ENCODE measurements at regions not wholly inside any gene's neighbourhood (a gene's known extent, or its start where the extent isn't known, plus 50 kb on each side); places are given as distances from the start of the nearest gene placed in this dataset.
"Not testable (repeated sequence)": the region's sequence is repeated elsewhere in the genome, so short reads cannot be mapped to it uniquely, and the experiment has no call there.

DNA sequence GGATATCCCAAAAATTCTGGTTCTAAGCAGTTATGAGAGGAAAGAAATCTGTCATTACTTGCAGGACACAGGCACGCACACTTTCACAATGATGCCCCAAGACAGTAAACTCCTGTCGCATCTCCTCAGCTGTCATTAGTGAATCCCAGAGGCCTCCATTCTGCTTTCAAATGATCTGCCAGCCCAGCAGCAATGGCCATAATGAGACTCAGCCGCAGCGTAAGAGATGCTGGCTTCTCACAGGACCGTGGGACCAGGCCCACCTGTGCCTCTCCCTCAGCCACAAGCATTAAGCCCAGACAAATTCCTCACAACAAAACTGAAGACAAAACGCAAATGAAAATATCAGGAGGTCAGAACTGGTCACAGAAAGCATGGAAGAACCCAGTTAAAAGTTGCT is 98.0 kb upstream of the VLDLR start:
- DNase-seq = no peak

DNA sequence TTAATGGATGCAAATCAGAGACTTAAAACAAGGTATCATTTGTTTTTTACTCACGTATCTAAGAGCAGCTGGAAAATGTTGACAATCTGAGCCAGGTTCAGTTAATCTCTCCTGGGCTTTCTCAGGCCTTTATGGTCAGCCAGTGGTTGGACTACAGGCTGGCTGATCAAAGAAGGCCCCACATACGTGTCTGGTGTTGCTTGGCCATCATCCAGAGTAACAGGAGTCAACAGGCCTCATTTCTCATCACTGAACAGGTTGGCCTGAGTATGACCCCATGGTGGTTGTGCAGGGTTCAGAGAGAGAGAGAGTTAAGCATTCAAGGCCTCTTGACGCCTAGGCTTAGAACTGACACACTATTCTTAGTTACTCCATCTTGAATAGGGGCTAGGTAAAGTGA is 97.0 kb upstream of the VLDLR start:
- no peak for DNase-seq

DNA sequence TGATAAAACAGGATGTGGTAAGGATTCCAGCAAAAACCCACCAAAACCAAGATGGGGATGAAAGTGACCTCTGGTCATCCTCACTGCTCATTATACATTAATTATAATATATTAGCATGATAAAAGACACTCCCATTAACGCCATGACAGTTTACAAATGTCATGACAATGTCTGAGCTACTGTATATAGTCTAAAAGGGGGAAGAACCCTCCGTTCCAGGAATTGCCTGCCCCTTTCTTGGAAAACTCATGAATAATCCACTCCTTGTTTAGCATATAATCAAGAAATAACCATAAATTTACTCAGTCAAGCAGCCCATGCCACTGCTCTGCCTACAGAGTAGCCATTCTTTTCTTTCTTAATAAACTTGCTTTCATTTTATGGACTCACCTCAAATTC is 96.4 kb upstream of the VLDLR start:
- no peak for DNase-seq

DNA sequence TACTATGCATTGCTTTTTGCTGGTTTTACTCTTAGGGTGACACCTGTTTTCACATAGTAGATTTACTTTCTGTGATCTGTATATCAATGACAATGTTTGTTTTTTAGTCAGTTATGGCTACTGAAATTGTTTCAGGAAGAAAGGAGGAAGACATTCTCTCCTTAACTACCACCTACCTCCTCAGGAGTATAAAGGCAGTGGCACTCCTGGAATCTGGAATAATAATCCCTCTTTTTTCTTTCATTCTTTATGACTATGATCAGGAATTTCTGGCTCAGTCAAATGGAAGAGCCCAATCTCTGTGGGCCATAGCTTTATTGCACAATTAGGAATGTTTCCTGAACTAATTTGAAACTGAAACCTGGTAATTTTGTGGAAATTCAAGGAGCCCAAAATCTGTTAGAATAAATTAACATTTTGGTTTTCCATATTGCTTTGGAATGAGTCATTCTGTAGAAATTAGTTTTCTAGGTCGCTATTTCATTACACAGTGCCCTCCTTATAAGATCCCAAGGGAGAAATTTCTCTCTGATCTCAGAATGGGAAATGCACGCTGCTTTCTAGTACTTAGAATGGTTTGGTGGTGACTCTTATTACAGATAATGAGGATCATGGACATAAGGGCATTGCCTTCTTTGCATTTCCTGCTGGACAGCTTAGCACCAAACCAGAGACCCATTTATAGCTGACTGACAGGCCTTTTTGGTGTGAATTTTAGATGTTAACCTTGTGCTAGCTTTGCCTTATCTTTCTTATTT is 95.3 kb upstream of the VLDLR start:
- no peak for DNase-seq

DNA sequence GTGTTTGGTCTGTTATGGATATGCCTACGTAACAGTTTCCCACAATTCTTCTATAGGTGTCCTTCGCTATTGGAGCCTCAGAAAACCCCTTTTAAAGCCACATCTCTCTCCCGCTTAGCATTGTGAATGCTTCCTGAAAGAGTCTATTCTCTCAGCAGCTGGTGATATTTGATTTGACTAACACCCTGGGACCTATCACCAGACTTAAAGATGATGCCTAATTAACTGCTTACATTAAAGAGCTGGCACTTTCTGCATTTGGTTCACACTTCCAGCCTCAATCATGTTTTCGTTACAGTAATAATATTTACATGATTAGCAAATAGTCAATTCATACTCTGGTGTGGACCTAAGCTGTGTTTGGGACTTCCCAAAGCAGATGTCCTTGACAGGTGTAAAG is 90.1 kb upstream of the VLDLR start:
- DNase-seq = no peak

DNA sequence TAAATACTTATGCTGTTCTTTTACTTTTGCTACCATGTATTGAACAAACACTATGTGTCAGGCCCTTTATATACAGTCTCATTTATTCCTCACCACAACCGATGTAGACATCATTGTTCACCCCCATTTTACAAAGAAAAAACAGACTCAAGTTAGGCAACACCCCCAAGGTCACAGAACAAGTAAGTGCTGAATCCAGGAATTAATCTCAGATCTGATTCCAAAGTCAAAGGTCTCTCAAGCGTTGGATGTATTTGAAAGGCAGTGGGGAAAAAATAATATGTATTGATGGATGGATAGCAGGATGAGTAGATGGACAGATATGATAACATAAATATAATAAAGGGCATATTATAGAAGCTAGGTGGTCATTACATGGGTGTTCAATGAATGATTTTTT is 85.1 kb upstream of the VLDLR start:
- no peak for DNase-seq

DNA sequence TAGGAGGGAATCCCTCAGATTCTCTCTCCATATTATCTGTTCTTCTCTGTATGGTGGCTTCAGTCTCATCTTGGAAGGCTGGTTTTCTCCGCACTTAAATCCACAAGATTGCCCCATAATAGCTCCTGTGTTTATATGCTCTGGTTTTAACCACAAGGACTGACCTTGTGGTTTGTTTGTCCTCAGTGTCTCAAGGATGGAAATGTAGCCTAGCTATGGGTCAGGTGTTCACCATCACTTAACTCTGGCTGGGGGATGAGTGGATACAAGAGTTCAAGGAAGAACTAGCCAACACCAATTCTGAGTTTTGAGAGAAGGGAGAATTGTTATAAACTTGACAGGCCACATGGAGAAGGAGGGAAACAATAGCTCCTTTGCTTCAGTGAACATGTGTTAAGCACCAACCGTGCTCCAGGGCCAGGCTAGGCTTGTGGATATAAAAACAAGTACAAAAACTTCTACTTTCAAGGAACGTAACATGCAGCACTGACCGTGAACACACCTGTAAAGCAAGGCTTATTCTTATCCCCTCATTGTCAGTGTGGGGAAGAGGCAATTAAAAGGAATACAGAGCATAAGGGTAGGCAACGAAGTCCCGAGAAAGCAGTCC is 75.6 kb upstream of the VLDLR start:
- no peak for DNase-seq

DNA sequence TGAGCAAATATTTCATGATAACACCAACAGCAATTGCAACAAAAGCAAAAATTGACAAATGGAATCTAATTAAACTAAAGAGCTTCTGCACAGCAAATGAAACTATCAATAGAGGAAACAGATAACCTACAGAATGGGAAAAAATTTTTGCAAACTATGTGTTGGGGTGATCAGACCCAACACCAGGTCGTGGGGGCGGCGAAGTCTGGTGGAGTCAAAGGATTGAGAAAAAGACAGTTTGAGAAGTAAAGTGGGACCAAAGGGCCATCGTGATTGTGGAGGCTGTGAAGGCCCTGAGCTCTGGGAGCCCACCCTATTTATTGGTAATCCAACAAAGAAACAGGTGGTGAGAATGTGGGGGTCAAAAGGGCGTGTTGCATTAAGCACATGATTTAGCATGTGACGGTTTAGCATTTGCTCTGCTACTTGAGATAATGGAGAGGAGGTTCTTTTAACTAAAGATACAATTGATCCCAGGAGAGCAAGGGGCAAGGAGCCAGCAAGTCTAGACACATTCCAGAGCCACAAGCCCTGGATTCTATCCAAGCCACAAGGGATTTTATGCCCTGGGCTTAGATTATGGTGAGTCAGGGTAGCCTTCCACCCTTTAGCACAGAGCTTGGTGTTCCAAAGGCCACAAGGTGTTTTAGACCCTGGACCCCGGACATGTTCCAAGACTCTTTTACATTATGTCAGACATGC is 65.5 kb upstream of the VLDLR start:
- DNase-seq = not testable (repeated sequence)

DNA sequence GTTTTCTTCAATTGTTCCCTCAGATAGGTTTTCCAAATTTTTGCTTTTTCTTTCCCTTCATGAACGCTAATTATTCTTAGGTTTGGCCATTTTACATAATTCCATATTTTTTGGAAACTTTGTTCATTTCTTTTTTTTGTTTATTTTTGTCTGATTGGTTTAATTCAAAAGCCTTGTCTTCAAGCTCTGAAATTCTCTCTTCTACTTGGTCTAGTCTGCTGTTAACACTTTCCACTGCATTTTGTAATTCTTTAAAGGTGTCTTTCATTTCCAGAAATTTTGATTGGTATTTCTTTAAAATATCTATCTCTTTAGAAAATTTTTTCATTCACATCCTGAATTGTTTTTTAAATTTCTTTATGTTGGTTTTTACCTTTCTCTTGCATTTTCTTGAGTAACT is 63.9 kb upstream of the VLDLR start:
- no peak for DNase-seq

DNA sequence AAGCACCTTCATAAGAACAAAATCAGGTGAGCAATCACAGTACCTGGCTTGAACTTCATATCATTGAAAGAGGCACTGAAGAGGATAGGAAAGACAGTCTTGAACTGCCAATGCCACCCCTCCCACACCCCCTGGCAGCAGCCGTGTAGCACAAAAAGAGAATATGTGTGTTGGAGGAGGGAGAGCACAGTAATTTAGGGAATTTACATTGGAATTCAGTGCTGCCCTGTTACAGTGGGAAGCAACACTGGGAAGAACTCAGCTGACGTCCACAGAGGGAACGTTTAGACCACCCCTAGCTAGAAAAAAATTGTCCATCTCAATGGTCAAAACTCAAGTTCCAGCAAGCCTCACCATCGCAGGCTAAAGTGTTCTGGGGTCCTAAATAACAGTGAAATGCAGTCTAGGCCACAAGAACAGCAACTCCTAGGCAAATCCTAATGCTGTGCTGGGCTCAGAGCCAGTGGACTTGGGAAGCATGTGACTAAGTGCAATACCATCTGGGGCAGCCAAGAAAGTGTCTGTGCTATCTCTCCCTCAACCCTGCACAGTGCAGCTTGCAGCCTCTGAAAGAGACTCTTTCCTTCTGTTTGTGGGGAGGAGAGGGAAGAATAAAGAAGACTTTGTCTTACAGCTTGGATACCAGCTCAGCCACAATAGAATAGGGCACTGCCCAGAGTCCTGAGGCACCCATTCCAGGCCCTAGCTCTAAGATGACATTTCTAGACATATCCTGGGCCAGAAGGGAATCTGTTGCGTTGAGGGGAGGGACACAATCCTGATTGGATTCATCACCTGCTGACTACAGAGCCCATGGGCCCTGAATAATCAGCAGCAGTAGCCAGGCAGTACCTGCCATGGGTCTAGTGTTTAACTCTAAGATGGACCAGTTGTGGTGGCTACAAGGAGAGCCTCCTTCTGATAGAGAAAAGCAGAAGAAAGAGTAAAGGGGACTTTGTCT is 62.1 kb upstream of the VLDLR start:
- no peak for DNase-seq

DNA sequence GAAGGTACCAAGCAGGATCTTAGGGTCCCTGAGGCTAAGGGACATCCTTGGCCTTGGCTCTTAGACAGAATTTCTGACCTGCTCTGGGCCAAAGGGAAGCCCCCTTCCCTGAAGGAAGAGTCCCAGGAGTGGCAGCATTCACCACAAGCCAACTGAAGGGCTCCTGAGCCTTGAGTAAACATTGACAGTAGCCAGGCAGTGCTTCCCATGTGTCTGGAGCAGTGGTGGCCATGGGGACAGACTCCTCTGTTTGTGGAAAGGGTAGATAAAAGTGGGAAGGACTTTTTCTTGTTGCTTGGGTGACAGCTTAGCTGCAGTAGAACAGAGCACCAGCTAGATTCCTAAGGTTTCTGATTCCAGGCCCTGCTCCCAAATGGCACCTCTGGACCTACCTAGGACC is 61.4 kb upstream of the VLDLR start:
- no peak for DNase-seq

DNA sequence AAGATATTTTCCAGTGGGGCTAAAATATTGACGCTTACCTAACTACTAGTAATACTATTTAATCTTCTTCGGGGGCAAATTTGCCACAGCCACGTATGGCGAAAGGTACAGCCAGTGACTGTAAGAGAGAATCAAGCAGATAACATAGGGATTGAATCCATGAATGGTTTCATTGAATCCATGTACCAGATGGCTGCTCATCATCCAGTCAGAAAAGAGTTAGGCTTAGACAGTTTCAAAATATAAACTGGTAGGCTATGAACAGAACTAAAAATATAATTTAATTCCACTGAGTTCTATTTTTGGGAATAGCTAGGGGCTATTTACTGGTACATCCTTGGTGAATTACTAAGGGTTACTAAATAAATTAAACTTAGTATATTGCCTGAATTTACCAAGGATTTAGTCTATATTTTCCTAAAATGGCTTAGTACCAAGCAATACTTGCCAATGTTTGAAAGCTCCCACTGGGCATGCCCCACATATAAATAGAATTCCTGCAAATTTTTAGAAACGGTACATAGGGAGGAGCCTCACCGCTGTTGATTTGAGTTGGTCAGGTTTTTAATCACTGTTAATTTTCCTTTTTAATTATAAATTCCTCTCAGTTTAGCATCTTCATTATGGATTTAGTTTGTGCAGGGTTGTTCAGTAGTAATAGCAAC is 55.8 kb upstream of the VLDLR start:
- no peak for DNase-seq

DNA sequence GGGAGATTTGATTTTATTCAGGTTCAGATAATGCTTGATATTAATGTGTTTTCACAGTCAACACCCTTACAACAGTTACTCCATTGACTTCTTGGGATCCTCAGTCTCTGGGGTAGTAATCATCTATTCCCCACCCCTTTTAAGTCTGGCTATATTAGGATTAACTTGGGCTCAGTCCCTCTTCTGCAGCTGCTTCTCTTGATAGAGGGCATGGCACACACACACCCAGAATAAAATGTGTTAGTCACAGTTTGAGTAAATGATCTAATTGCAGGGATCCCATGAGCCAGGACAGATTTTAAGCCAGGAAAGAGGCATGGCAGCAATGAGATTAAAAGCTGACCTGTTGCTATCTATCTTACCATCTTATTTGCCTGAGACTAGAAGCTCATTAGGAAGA is 53.7 kb upstream of the VLDLR start:
- DNase-seq = no peak

DNA sequence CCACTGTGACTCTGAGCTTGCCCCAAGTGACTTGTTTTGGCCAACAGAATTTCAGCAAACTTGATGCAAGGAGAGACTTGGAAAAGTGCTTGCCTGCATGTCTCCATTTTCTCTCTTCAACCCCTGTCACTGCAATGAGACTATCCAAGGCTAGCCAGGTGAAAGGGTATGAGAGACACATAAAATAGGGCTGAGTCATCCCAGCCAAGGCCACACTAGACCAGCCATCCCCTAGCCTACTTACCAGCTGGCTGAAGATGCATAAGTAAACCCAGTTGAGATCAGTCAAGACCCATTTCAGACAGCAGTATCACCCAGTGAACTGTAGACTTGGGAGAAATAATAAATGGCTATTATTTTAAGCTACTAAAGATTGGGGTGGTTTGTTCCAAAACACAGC is 52.9 kb upstream of the VLDLR start:
- no peak for DNase-seq

DNA sequence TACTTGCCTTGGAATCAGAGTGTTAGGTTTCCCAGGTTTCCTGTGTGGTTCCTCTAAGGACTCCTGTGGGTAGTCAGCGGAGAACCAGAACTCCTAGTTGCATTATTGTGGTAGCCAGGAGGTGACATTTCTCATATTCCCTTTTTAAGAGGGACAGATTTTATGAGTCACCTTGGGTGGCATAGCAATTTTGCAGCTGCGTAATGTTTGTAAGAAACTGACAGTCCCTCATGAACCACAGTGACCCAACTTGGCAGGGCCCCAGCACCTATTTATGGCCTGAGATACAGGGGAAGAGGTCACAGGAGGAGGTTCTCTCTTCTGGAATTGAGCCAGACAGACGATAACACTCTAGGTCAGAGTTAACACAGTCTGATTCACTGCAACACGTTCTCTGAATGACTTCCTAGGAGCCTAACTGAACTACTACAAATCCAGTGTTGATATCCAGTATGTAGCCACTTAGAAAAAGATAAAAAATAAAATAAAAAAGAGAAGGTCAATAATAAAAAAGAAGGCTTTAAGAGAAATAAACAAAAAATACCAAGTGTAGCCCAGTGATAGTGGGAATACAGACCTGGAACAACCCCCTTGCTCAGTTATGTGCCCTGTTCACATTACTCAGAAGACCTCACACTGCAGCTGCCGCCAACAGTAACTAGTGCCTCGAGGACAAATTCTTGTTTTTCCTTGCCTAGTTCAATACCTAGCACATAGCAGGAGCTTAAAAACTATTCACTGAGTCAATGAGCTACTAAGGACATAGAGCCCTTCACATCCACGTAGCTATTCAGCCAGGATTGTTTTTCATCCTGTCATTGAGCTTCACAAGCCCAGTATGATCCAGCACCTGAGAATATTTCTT is 50.7 kb upstream of the VLDLR start:
- DNase-seq = peak; percentile 6
